NK-92 treated with Interleukin-12 subunit alpha and Interleukin-12 subunit beta, amount 100 ng/mL, for 24 hours (cell line): ENCODE measurements at regions not wholly inside any gene's neighbourhood (a gene's known extent, or its start where the extent isn't known, plus 50 kb on each side); places are given as distances from the start of the nearest gene placed in this dataset.

Experiments
- DNase-seq: peaks from one replicate; lab custom pipeline; 2025; lab: John Stamatoyannopoulos, UW

GRCh38 chr5:125564317-125564975 lies 818.0 kb upstream of the ZNF608 start:
- DNase-seq: no peak

- DNase-seq: no peak
These were observed 828.1 kb upstream of the ZNF608 start for GRCh38 chr5:125574491-125575044.

GRCh38 chr5:125575171-125575890 lies 828.9 kb upstream of the ZNF608 start:
- DNase-seq: no peak

- DNase-seq: no peak
These were observed 829.6 kb upstream of the ZNF608 start for GRCh38 chr5:125575891-125576505.

GRCh38 chr5:125576822-125577221 lies 830.4 kb upstream of the ZNF608 start:
- no peak for DNase-seq

- DNase-seq: no peak
These were observed 832.1 kb upstream of the ZNF608 start for GRCh38 chr5:125578551-125578950.

GRCh38 chr5:125579182-125579581 lies 832.7 kb upstream of the ZNF608 start:
- DNase-seq: no peak

GRCh38 chr5:125581311-125581710 lies 834.9 kb upstream of the ZNF608 start:
- no peak for DNase-seq

GRCh38 chr5:125582352-125582751 lies 835.9 kb upstream of the ZNF608 start:
- DNase-seq: no peak

GRCh38 chr5:125583321-125584139 lies 837.1 kb upstream of the ZNF608 start:
- DNase-seq: no peak

- no peak for DNase-seq
These were observed 837.7 kb upstream of the ZNF608 start for GRCh38 chr5:125584140-125584520.

GRCh38 chr5:125587631-125588030 lies 835.6 kb upstream of the GRAMD2B start:
- DNase-seq: no peak

- DNase-seq: no peak
These were observed 830.4 kb upstream of the GRAMD2B start for GRCh38 chr5:125592856-125593255.

- no peak for DNase-seq
These were observed 828.1 kb upstream of the GRAMD2B start for GRCh38 chr5:125595095-125595494.

GRCh38 chr5:125595845-125596244 lies 827.4 kb upstream of the GRAMD2B start:
- DNase-seq: no peak

GRCh38 chr5:125597338-125597737 lies 825.9 kb upstream of the GRAMD2B start:
- DNase-seq: no peak

- DNase-seq: no peak
These were observed 822.6 kb upstream of the GRAMD2B start for GRCh38 chr5:125600559-125600958.

- DNase-seq: no peak
These were observed 821.0 kb upstream of the GRAMD2B start for GRCh38 chr5:125602184-125602583.

- DNase-seq: no peak
These were observed 819.9 kb upstream of the GRAMD2B start for GRCh38 chr5:125603321-125603720.

GRCh38 chr5:125604104-125604503 lies 819.1 kb upstream of the GRAMD2B start:
- DNase-seq: no peak

- DNase-seq: no peak
These were observed 816.2 kb upstream of the GRAMD2B start for GRCh38 chr5:125607018-125607417.

GRCh38 chr5:125609011-125609410 lies 814.2 kb upstream of the GRAMD2B start:
- no peak for DNase-seq
